GM19324 (cell line): ENCODE measurements at regions not wholly inside any gene's neighbourhood (a gene's known extent, or its start where the extent isn't known, plus 50 kb on each side); places are given as distances from the start of the nearest gene placed in this dataset.

Source experiments
- ATAC-seq: cut with Tn5 transposase; IDR thresholded peaks from one replicate; pipeline ENCODE4 v1.9.1; 2021; ENCODE audit warnings: mild to moderate bottlenecking, moderate library complexity; ENCODE audit not compliant: unreplicated experiment, low FRiP score

- ATAC-seq = no peak
These were observed 225.0 kb downstream of the COX7B2 start for GRCh38 chr4:46684041-46684440.

DNA sequence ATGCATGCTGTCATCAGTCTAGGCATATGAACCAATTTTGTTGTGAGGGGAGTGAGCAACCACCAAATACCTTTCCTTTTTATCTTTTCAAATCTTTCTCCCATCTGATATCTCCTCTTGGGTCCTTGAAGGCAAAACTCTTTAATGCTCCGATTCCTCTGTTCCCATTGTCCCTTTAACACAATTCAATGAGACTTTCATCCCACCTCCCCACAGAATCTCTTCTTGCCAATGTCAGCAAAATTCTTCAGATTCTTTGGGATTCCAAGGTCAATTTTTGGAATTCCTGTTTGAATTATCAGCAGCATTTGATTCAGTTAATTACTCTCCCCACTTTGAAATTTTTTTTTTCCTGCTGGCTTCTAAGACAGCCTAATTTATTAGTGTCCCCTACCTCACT lies 232.7 kb downstream of the COX7B2 start:
- no peak for ATAC-seq

- ATAC-seq = no peak
These were observed 234.7 kb downstream of the COX7B2 start for GRCh38 chr4:46674326-46674725.

DNA sequence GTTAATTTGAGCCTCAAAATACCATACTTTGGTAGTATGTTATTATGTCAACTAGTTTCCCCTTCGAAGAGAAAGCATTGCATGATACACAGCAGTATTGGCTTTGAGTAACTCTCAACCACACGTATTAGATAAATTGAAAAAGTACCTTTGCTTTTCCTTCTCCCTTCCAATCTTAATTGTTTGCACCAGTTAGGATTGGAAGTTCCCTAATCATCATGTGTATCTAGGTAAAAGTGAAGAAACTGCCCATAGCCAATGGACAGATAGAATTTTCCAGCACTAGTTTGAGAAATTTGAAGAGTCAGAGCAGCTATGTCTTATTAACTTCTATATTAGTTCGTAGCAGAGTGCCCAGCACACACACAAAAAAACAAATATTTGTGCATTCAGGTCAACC lies 241.3 kb downstream of the COX7B2 start:
- no peak for ATAC-seq

DNA sequence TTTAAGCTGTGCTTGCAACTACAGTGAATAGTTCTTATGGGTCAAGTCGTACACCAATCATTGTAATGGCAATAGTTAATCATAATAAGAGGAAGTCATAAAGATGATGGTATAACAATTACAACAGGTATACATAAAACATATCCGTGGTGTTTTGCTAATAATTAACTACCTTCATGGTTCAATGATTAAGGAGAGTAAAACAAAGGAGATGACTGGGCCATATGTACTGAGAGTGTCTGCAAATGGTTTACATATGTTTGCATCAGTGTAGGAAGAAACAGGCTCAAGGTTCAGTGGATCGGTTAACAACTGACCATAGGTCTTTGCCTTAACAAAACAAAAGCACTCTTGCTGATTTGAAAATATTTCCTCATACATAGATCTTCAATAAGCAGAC lies 253.0 kb downstream of the COX7B2 start:
- no peak for ATAC-seq

DNA sequence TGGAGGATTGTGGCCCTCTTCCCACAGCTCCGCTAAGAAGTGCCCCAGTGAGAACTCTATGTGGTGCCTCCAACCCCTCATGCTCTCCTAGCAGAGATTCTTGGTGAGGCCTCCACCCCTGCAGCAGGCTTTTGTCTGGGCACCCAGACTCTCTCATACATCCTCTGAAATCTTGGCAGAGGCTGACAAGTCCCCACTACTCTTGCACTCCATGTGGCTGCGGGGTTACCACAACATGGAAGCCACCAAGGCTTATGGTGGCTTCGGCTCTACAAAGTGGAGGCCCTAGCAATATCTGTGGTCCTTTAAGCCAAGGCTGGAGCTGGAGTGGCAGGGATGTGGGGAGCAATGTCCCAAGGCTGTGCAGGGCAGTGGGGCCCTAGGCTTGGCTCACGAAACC lies 255.2 kb downstream of the COX7B2 start:
- no peak for ATAC-seq

DNA sequence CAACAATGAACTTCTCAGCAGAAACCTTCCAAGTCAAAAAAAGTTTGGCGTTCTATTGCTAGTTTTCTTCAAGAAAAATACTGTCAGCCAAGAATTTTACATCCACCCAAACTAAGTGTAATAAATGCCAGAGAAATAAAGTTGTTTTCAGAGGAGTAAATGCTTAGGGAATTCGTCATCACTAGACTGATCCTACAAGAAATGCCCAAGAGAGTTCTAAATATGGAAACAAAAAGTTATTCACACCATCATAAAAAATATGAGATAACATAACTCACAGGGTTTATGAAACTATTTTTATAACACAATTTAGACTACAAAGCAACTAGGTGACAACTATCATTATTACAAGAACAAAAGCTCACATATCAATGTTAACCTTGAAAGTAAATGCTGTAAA lies 259.5 kb upstream of the GABRA2 start:
- no peak for ATAC-seq

- peak; percentile 91 for ATAC-seq
These were observed 258.3 kb upstream of the GABRA2 start for GRCh38 chr4:46648088-46648744.

- ATAC-seq = no peak
These were observed 255.2 kb upstream of the GABRA2 start for GRCh38 chr4:46645126-46645525.
